Pancreas (tissue), 10 donors: ENCODE measurements at regions not wholly inside any gene's neighbourhood (a gene's known extent, or its start where the extent isn't known, plus 50 kb on each side); places are given as distances from the start of the nearest gene placed in this dataset.

Source experiments
- ATAC-seq, 4 donors: fragments of 200-7000 bp; cut with Tn5 transposase; one replicate each; pipeline versions ENCODE4 v1.8.0 to v1.9.1; 2020; ENCODE audit warnings: mild to moderate bottlenecking in 4 of 4, moderate library complexity in 4 of 4
- DNase-seq, 6 donors: peaks; one replicate each; pipeline ENCODE4 v3.0.0-alpha.2; 2020
- FAIRE-seq: peaks from 2 replicates; lab custom pipeline; 2012; peaks lifted over from hg19 to GRCh38; lab: Jason Lieb, UNC
- H3K27ac ChIP-seq, 4 donors: fragments of 200-600 bp; sonication (generic); 1 replicate in 3 of 4; 2 replicates in 1 of 4; pipeline versions ENCODE4 v1.5.0 to v1.8.0; 2020
- H3K27me3 ChIP-seq, 4 donors: fragments of 200-600 bp; one replicate each; pipeline ENCODE4 v1.8.0; 2021
- H3K36me3 ChIP-seq, 3 donors: fragments of 200-600 bp; sonication (generic) in 1 of 3; one replicate each; pipeline versions ENCODE4 v1.5.0 to v1.8.0; 2020 to 2021
- H3K4me1 ChIP-seq, 3 donors: fragments of 200-600 bp; one replicate each; pipeline ENCODE4 v1.8.0; 2021
- H3K4me3 ChIP-seq, 4 donors: fragments of 200-600 bp; sonication (generic) in 2 of 4; one replicate each; pipeline versions ENCODE4 v1.5.0 to v1.8.0; 2020 to 2021
- H3K9me3 ChIP-seq, 4 donors: fragments of 200-600 bp; one replicate each; pipeline ENCODE4 v1.8.0; 2021
- WGBS, 2 donors: extraction: QIAGEN DNeasy Blood & Tissue Kit; methylation state at CpG; one replicate each; pipeline ENCODE4 v1.1.7; 2013; 5-methylcytosine and 5-hydroxymethylcytosine counted together
- intact Hi-C, 3 donors: fragments of 100-400 bp; cut with DNase I; formaldehyde crosslinking; loops; one replicate each; pipeline versions ENCODE4 v1.11.1 to v1.14.2; 2022
- TF ChIP-seq, protein P1 (sequence below), 4 donors: fragments of 200-600 bp; sonication (generic) in 3 of 4; IDR thresholded peaks; one replicate each; pipeline versions ENCODE4 v1.5.0 to v1.8.0; 2021; ENCODE audit warnings: antibody characterized with exemption in 4 of 4
- donor health status: healthy with polysubstance abuse.
- donor health status: DM: no; HTN: no; CAD: no; lungs with moderate emphysema.
- donor health status: DM: no; HTN: no; CAD: no.
- donor health status: control.
- donor health status: control.
- donor health status: Bipolar disorder and iron deficiency.
- donor health status: DM: yes; HTN: yes; CAD: no.
- donor health status: DM: no; HTN: no; CAD: no.
- donor health status: DM: no; HTN: no; CAD: no.
- donor health status: DM: yes; HTN: yes; CAD: no.

DNA sequence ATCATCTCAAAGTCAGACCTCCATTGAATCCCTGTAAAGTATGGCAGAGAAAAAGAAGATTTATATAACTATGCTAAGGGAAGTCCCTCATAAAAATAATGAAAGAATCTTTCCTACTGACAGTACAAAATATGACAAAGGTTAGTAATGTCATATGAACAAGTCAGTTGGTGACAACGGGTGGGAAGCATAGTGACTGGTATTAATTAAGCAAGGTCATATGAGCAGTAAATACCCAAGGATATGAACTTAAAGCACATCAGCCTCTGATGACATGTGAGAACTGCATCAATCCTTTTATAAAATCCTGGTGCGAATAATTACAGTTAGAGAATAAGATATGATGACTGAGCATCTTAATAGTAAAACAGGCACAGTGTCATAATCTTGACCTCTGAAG, 364.8 kb upstream of the GALNTL6 start:
- ATAC-seq: no peak
- WGBS, 2 donors: 79 to 84% methylated on average over 2 of the region's 2 CpGs

DNA sequence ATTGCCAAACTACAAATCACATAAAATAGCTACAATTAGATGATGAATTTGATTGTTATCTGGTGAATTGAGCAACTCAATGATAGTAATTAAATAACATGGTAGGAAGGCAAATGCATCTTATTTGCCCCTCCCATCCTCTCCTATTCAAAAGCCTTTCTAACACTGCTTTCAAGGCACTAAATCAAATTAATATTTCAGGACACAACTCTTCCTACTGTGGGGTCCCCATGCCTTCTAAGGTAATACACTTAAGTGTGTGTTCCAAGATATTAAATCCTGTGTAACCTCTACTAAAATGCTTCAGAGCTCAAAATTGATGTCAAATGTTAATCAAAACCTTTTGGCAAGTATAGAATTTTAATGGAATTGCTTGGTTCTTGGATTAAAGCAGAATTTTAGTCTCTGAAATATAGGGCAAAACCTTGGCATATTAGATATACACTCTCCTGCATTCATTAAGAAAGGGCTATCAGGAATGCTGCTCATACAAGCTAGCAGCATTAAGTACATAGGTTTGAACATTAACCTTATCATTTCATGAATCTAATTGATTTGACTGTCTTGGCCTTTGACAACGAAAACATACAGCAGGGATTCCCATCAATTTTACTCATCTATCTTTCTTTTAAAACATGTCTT, 371.8 kb upstream of the GALNTL6 start:
- Histone ChIP-seq H3K4me1 (no peaks in the 10 kb centered on the region), H3K9me3 (no peaks in the 10 kb centered on the region), H3K4me3 (no peak overlapping the region), H3K36me3 (no peaks in the 10 kb centered on the region), H3K27ac (no peak overlapping the region), H3K27me3 (no peaks in the 10 kb centered on the region)
- 7 to 14% methylated on average over 1 of the region's 1 CpG for WGBS, 2 donors
- FAIRE-seq (no peak), ATAC-seq (no peak), DNase-seq (no peak)
- intact Hi-C loops: no loop called here
- TF ChIP-seq, protein P1, sequence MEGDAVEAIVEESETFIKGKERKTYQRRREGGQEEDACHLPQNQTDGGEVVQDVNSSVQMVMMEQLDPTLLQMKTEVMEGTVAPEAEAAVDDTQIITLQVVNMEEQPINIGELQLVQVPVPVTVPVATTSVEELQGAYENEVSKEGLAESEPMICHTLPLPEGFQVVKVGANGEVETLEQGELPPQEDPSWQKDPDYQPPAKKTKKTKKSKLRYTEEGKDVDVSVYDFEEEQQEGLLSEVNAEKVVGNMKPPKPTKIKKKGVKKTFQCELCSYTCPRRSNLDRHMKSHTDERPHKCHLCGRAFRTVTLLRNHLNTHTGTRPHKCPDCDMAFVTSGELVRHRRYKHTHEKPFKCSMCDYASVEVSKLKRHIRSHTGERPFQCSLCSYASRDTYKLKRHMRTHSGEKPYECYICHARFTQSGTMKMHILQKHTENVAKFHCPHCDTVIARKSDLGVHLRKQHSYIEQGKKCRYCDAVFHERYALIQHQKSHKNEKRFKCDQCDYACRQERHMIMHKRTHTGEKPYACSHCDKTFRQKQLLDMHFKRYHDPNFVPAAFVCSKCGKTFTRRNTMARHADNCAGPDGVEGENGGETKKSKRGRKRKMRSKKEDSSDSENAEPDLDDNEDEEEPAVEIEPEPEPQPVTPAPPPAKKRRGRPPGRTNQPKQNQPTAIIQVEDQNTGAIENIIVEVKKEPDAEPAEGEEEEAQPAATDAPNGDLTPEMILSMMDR (IDR thresholded peaks at IDR 0.05): no peak

More for the DNA sequence above, 364.8 kb upstream of the GALNTL6 start:
- H3K27me3 ChIP-seq: no peaks in the 10 kb centered on the region
- H3K4me3 ChIP-seq: no peak overlapping the region
- TF ChIP-seq, protein P1 (IDR thresholded peaks at IDR 0.05): no peak
- H3K9me3 ChIP-seq: no peaks in the 10 kb centered on the region
- H3K4me1 ChIP-seq: no peaks in the 10 kb centered on the region
- H3K27ac ChIP-seq: no peak overlapping the region
- DNase-seq: no peak
- H3K36me3 ChIP-seq: no peaks in the 10 kb centered on the region
- no peak for FAIRE-seq
- intact Hi-C loops: no loop called here

DNA sequence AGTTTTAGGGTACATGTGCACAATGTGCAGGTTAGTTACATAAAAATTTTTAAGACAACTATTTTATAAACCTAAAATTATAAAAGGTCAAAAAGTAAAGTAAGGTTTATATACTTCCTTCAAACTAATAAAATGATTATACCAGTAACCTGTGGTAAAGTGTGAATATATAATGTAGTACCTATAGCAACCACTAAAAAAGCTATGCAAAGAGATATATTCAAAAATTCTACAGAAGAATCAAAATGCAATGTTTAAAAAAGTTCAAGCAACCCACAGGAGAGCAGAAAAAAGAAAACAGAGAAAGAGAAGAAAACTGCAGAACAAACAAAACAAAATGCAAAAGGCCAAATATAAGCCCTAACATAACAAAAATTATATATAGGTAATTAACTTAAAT, 379.5 kb upstream of the GALNTL6 start:
- intact Hi-C loops: no loop called here
- TF ChIP-seq, protein P1 (IDR thresholded peaks at IDR 0.05): no peak
- no peaks in the 10 kb centered on the region for H3K4me1 ChIP-seq
- no peak overlapping the region for H3K4me3 ChIP-seq
- no peaks in the 10 kb centered on the region for H3K36me3 ChIP-seq
- no peak overlapping the region for H3K27ac ChIP-seq
- H3K27me3 ChIP-seq: no peaks in the 10 kb centered on the region
- ATAC-seq (no peak), DNase-seq (no peak), FAIRE-seq (no peak)
- H3K9me3 ChIP-seq: no peaks in the 10 kb centered on the region

DNA sequence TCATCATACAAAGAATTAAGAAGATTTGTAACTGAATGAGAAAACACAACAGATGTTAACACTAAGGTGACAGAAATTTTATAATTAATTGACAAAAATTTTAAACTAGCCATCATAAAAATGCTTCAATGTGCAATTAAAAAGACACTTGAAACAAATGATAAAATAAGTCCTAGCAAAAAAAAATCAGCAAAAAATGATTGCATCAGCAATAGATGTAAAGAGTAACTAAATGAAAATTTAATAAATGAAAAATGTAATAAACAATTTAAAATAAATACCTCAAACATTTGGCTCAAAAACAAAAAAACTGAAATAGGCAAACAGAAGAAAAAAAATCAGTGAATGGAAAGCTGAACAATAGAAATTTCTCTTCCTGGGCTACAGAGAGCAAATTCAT, 380.7 kb upstream of the GALNTL6 start:
- H3K36me3 ChIP-seq: no peaks in the 10 kb centered on the region
- H3K4me3 ChIP-seq: no peak overlapping the region
- no peak for DNase-seq
- H3K9me3 ChIP-seq: no peaks in the 10 kb centered on the region
- no peak for FAIRE-seq
- no peaks in the 10 kb centered on the region for H3K27me3 ChIP-seq
- TF ChIP-seq, protein P1 (IDR thresholded peaks at IDR 0.05): no peak
- intact Hi-C loops: no loop called here
- no peak for ATAC-seq
- no peak overlapping the region for H3K27ac ChIP-seq
- H3K4me1 ChIP-seq: no peaks in the 10 kb centered on the region

DNA sequence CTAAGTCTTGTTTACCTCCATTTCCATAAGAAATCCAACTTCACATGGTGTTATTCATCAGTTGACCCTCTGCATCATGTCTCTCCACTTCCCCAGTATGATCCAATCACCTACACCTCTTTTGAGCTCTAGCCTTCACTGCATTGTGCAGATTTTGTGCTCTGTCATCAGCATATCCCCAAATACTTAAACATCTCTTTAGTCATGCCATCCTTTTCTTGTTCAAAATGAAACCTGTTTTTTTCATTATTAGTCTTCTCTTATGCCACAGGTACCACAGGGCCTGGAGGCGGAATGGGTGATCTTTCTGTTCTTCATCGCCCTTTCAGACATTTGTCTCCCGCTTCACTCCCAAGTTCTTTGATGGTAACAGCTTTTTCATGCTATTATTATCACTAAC, 382.7 kb upstream of the GALNTL6 start:
- H3K36me3 ChIP-seq: no peaks in the 10 kb centered on the region
- no peaks in the 10 kb centered on the region for H3K4me1 ChIP-seq
- H3K4me3 ChIP-seq: no peak overlapping the region
- ATAC-seq: no peak
- H3K27me3 ChIP-seq: no peaks in the 10 kb centered on the region
- 92 to 95% methylated on average over 3 of the region's 3 CpGs for WGBS, 2 donors
- H3K9me3 ChIP-seq: no peaks in the 10 kb centered on the region
- no peak for FAIRE-seq
- TF ChIP-seq, protein P1 (IDR thresholded peaks at IDR 0.05): no peak
- no peak for DNase-seq
- H3K27ac ChIP-seq: no peak overlapping the region
- intact Hi-C loops: no loop called here
